ENCODE measurements at regions not wholly inside any gene's neighbourhood (a gene's known extent, or its start where the extent isn't known, plus 50 kb on each side); places are given as distances from the start of the nearest gene placed in this dataset.

DNA sequence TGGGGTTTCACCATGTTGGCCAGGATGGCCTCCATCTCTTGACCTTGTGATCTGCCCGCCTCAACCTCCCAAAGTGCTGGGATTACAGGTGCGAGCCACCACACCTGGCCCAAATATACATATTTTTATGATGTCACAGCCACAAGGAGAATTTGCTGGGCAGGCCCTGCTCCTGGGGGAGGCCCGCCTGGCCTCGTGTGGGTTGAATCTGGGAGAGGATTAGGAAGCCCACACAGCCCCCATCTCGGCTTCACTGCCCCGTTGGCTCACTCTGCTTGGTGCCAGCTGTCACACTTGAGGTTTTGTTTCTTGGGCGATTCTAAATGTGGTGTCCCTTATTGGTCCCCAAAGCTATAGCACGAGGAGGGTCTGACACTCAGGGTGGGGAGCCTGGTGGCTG lies 335.7 kb upstream of the AJAP1 start:
- TF ChIP-seq CTCF (IDR thresholded peaks at IDR 0.05) (no peak), POLR2AphosphoS5 (IDR thresholded peaks at IDR 0.05) (no peak)
